ENCODE measurements at regions not wholly inside any gene's neighbourhood (a gene's known extent, or its start where the extent isn't known, plus 50 kb on each side); places are given as distances from the start of the nearest gene placed in this dataset.

DNA sequence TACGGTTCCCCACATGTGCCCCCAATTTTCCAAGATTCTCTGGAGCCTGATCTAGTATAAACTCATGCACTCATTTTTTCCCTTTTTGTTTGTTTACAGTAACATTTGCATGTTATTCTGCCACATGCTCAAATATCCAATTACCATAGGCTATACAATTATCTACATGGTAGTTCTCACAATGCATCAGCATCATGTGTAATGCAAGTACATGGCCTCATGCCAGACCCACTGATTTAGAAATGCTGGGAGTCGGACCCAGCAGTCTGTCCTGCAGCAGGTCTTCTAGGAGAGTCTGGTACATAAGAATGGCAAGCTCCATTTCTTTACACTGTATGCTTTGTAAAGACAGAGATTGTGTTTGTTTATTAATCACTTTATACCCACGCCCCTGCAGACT, 107.7 kb downstream of the CBLN2 start:
- H3K9ac ChIP-seq (ENCODE audit: control insufficient read depth, extremely low read depth, insufficient read depth, low read length) = no peak overlapping the region
- no peak overlapping the region for H3K4me3 ChIP-seq (ENCODE audit: control insufficient read depth in 2 of 3, extremely low read depth in 1 of 3, insufficient read depth in 2 of 3, low read depth in 1 of 3, low read length in 3 of 3)
- no peak overlapping the region for H2AFZ ChIP-seq (ENCODE audit: control insufficient read depth, low read length)
- H3K9me1 ChIP-seq (ENCODE audit: control insufficient read depth, extremely low read depth, insufficient read depth, low read length) = no peaks in the 10 kb centered on the region
- no peaks in the 10 kb centered on the region for H3K36me3 ChIP-seq (ENCODE audit: control insufficient read depth in 2 of 2, extremely low read depth in 1 of 2, insufficient read depth in 2 of 2, low read length in 2 of 2)
- no peak for TF ChIP-seq EZH2 (IDR thresholded peaks at IDR 0.05; ENCODE audit: low read length)
- TF ChIP-seq, protein P1, sequence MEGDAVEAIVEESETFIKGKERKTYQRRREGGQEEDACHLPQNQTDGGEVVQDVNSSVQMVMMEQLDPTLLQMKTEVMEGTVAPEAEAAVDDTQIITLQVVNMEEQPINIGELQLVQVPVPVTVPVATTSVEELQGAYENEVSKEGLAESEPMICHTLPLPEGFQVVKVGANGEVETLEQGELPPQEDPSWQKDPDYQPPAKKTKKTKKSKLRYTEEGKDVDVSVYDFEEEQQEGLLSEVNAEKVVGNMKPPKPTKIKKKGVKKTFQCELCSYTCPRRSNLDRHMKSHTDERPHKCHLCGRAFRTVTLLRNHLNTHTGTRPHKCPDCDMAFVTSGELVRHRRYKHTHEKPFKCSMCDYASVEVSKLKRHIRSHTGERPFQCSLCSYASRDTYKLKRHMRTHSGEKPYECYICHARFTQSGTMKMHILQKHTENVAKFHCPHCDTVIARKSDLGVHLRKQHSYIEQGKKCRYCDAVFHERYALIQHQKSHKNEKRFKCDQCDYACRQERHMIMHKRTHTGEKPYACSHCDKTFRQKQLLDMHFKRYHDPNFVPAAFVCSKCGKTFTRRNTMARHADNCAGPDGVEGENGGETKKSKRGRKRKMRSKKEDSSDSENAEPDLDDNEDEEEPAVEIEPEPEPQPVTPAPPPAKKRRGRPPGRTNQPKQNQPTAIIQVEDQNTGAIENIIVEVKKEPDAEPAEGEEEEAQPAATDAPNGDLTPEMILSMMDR (optimal IDR thresholded peaks at IDR 0.05 in 1 of 3, IDR thresholded peaks at IDR 0.05 in 1 of 3, conservative IDR thresholded peaks at IDR 0.05 in 1 of 3; ENCODE audit: extremely low read depth in 1 of 3, insufficient read depth in 2 of 3, low read length in 3 of 3) = no peak
- no peaks in the 10 kb centered on the region for H3K4me1 ChIP-seq (ENCODE audit: control insufficient read depth, extremely low read depth, insufficient read depth, low read length)
- DNase-seq (ENCODE audit: low read depth, low spot score) (no peak), FAIRE-seq (no peak)
- H3K27ac ChIP-seq (ENCODE audit: control insufficient read depth, insufficient read depth, low read length) = no peak overlapping the region
- H4K20me1 ChIP-seq (ENCODE audit: control insufficient read depth, extremely low read depth, insufficient read depth, low read length) = no peaks in the 10 kb centered on the region
- no peak overlapping the region for H3K4me2 ChIP-seq (ENCODE audit: control insufficient read depth, extremely low read depth, insufficient read depth, low read depth, low read length)
- no peaks in the 10 kb centered on the region for H3K27me3 ChIP-seq (ENCODE audit: control insufficient read depth, extremely low read depth, insufficient read depth, low read length)
- H3K79me2 ChIP-seq (ENCODE audit: control insufficient read depth, insufficient read depth, low read length) = no peaks in the 10 kb centered on the region
- dilution Hi-C loops (cut with MboI; ENCODE audit: extremely low pct_ligation_motif_present, low sequenced_read_pairs) = no loop called here
- no peaks in the 10 kb centered on the region for H3K9me3 ChIP-seq (ENCODE audit: control insufficient read depth, low read depth, low read length)

DNA sequence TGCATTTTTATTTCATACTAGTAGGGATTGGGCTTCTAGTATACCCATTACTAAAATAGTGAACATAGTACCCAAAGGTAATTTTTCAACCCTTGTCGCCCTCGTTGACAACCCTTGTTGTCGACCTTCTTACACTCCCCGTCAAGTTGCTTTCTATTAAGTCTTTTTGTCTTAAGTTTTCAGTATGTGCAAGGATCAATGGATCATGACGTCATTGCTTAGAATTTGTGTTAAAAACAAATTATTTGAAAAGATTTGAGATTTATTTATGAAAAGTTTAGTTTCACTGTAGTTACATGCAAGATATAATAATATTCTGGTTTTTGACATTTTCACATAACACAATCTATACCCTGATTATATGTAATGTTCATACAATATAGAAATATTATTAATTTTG, 110.4 kb downstream of the CBLN2 start:
- H3K36me3 ChIP-seq (ENCODE audit: control insufficient read depth in 2 of 2, extremely low read depth in 1 of 2, insufficient read depth in 2 of 2, low read length in 2 of 2) = no peaks in the 10 kb centered on the region
- H3K79me2 ChIP-seq (ENCODE audit: control insufficient read depth, insufficient read depth, low read length) = no peaks in the 10 kb centered on the region
- no peaks in the 10 kb centered on the region for H4K20me1 ChIP-seq (ENCODE audit: control insufficient read depth, extremely low read depth, insufficient read depth, low read length)
- no peak overlapping the region for H3K4me2 ChIP-seq (ENCODE audit: control insufficient read depth, extremely low read depth, insufficient read depth, low read depth, low read length)
- dilution Hi-C loops (cut with MboI; ENCODE audit: extremely low pct_ligation_motif_present, low sequenced_read_pairs) = no loop called here
- no peak overlapping the region for H3K27ac ChIP-seq (ENCODE audit: control insufficient read depth, insufficient read depth, low read length)
- no peak for DNase-seq (ENCODE audit: low read depth, low spot score)
- H2AFZ ChIP-seq (ENCODE audit: control insufficient read depth, low read length) = no peak overlapping the region
- TF ChIP-seq, protein P1 (optimal IDR thresholded peaks at IDR 0.05 in 1 of 3, IDR thresholded peaks at IDR 0.05 in 1 of 3, conservative IDR thresholded peaks at IDR 0.05 in 1 of 3; ENCODE audit: extremely low read depth in 1 of 3, insufficient read depth in 2 of 3, low read length in 3 of 3) = no peak
- TF ChIP-seq EZH2 (IDR thresholded peaks at IDR 0.05; ENCODE audit: low read length) = no peak
- no peaks in the 10 kb centered on the region for H3K4me1 ChIP-seq (ENCODE audit: control insufficient read depth, extremely low read depth, insufficient read depth, low read length)
- no peaks in the 10 kb centered on the region for H3K9me1 ChIP-seq (ENCODE audit: control insufficient read depth, extremely low read depth, insufficient read depth, low read length)
- no peak for FAIRE-seq
- no peaks in the 10 kb centered on the region for H3K9me3 ChIP-seq (ENCODE audit: control insufficient read depth, low read depth, low read length)
- no peaks in the 10 kb centered on the region for H3K27me3 ChIP-seq (ENCODE audit: control insufficient read depth, extremely low read depth, insufficient read depth, low read length)
- H3K9ac ChIP-seq (ENCODE audit: control insufficient read depth, extremely low read depth, insufficient read depth, low read length) = no peak overlapping the region
- no peak overlapping the region for H3K4me3 ChIP-seq (ENCODE audit: control insufficient read depth in 2 of 3, extremely low read depth in 1 of 3, insufficient read depth in 2 of 3, low read depth in 1 of 3, low read length in 3 of 3)
